Pancreas (tissue), 10 donors: ENCODE measurements at regions not wholly inside any gene's neighbourhood (a gene's known extent, or its start where the extent isn't known, plus 50 kb on each side); places are given as distances from the start of the nearest gene placed in this dataset.

ENCODE experiments used
- ATAC-seq, 4 donors: fragments of 200-7000 bp; cut with Tn5 transposase; one replicate each; pipeline versions ENCODE4 v1.8.0 to v1.9.1; 2020; ENCODE audit warnings: mild to moderate bottlenecking in 4 of 4, moderate library complexity in 4 of 4
- DNase-seq, 6 donors: peaks; one replicate each; pipeline ENCODE4 v3.0.0-alpha.2; 2020
- FAIRE-seq: peaks from 2 replicates; lab custom pipeline; 2012; peaks lifted over from hg19 to GRCh38; lab: Jason Lieb, UNC
- H3K27ac ChIP-seq, 4 donors: fragments of 200-600 bp; sonication (generic); 1 replicate in 3 of 4; 2 replicates in 1 of 4; pipeline versions ENCODE4 v1.5.0 to v1.8.0; 2020
- H3K27me3 ChIP-seq, 4 donors: fragments of 200-600 bp; one replicate each; pipeline ENCODE4 v1.8.0; 2021
- H3K36me3 ChIP-seq, 3 donors: fragments of 200-600 bp; sonication (generic) in 1 of 3; one replicate each; pipeline versions ENCODE4 v1.5.0 to v1.8.0; 2020 to 2021
- H3K4me1 ChIP-seq, 3 donors: fragments of 200-600 bp; one replicate each; pipeline ENCODE4 v1.8.0; 2021
- H3K4me3 ChIP-seq, 4 donors: fragments of 200-600 bp; sonication (generic) in 2 of 4; one replicate each; pipeline versions ENCODE4 v1.5.0 to v1.8.0; 2020 to 2021
- H3K9me3 ChIP-seq, 4 donors: fragments of 200-600 bp; one replicate each; pipeline ENCODE4 v1.8.0; 2021
- CTCF ChIP-seq, 4 donors: fragments of 200-600 bp; sonication (generic) in 3 of 4; IDR thresholded peaks; one replicate each; pipeline versions ENCODE4 v1.5.0 to v1.8.0; 2021; ENCODE audit warnings: antibody characterized with exemption in 4 of 4
- WGBS, 2 donors: extraction: QIAGEN DNeasy Blood & Tissue Kit; methylation state at CpG; one replicate each; pipeline ENCODE4 v1.1.7; 2013; 5-methylcytosine and 5-hydroxymethylcytosine counted together
- intact Hi-C, 3 donors: fragments of 100-400 bp; cut with DNase I; formaldehyde crosslinking; loops; one replicate each; pipeline versions ENCODE4 v1.11.1 to v1.14.2; 2022
- donor health status: healthy with polysubstance abuse.
- donor health status: DM: no; HTN: no; CAD: no; lungs with moderate emphysema.
- donor health status: DM: no; HTN: no; CAD: no.
- donor health status: control.
- donor health status: control.
- donor health status: Bipolar disorder and iron deficiency.
- donor health status: DM: yes; HTN: yes; CAD: no.
- donor health status: DM: no; HTN: no; CAD: no.
- donor health status: DM: no; HTN: no; CAD: no.
- donor health status: DM: yes; HTN: yes; CAD: no.

- intact Hi-C loops = no loop called here
- H3K4me3 ChIP-seq = no peak overlapping the region
- no peaks in the 10 kb centered on the region for H3K9me3 ChIP-seq
Measured at GRCh38 chr10:21296575-21297355, 228.7 kb downstream of the SKIDA1 start.

GRCh38 chr10:21293518-21294356 lies 231.7 kb downstream of the SKIDA1 start:
- Histone ChIP-seq H3K36me3 (no peaks in the 10 kb centered on the region), H3K9me3 (no peaks in the 10 kb centered on the region), H3K4me3 (no peak overlapping the region), H3K4me1 (peaks cover 0 to 5% (median 0%) of the 10 kb centered on the region in 3 donors), H3K27ac (no peak overlapping the region), H3K27me3 (peaks cover 0 to 3% (median 0%) of the 10 kb centered on the region in 4 donors)
- no peak for TF ChIP-seq CTCF (IDR thresholded peaks at IDR 0.05)
- 60% methylated on average over 9 of the region's 9 CpGs for WGBS, 2 donors
- intact Hi-C loops = no loop called here
- DNase-seq (no peak), ATAC-seq (no peak), FAIRE-seq (no peak)

More at GRCh38 chr10:21296575-21297355, 228.7 kb downstream of the SKIDA1 start:
- TF ChIP-seq CTCF (IDR thresholded peaks at IDR 0.05) = no peak
- no peak for DNase-seq
- Histone ChIP-seq H3K27me3 (no peaks in the 10 kb centered on the region), H3K4me1 (peaks cover 0 to 5% (median 0%) of the 10 kb centered on the region in 3 donors), H3K36me3 (no peaks in the 10 kb centered on the region), H3K27ac (no peak overlapping the region)
- no peak for FAIRE-seq
- ATAC-seq = no peak
- WGBS, 2 donors = 85 to 90% methylated on average over 13 of the region's 13 CpGs

- peak overlapping the region in 1 of 4 donors; percentile 12 for H3K27ac ChIP-seq
- peak; percentile 63 to 89 (median 84) for ATAC-seq
- intact Hi-C loops = no loop called here
- TF ChIP-seq CTCF (IDR thresholded peaks at IDR 0.05) = no peak
- H3K36me3 ChIP-seq = no peaks in the 10 kb centered on the region
- FAIRE-seq = no peak
- WGBS, 2 donors = 3 to 8% methylated on average over 14 of the region's 14 CpGs
- H3K4me1 ChIP-seq = peaks cover 0 to 5% (median 0%) of the 10 kb centered on the region in 3 donors
- H3K9me3 ChIP-seq = no peaks in the 10 kb centered on the region
- peak in 3 of 6 donors; percentile 16 to 51 (median 47) for DNase-seq
- H3K27me3 ChIP-seq = peaks cover 0 to 3% (median 0%) of the 10 kb centered on the region in 4 donors
- H3K4me3 ChIP-seq = no peak overlapping the region
Measured at GRCh38 chr10:21292763-21293517, 232.5 kb downstream of the SKIDA1 start.

GRCh38 chr10:21290499-21291160 lies 234.9 kb downstream of the SKIDA1 start:
- no peak for ATAC-seq
- Histone ChIP-seq H3K27me3 (peaks cover 0 to 3% (median 0%) of the 10 kb centered on the region in 4 donors), H3K4me1 (peaks cover 0 to 5% (median 0%) of the 10 kb centered on the region in 3 donors), H3K4me3 (no peak overlapping the region), H3K36me3 (no peaks in the 10 kb centered on the region), H3K27ac (no peak overlapping the region), H3K9me3 (no peaks in the 10 kb centered on the region)
- no peak for DNase-seq
- intact Hi-C loops = no loop called here
- no peak for TF ChIP-seq CTCF (IDR thresholded peaks at IDR 0.05)
- 69 to 97% methylated on average over 2 of the region's 2 CpGs for WGBS, 2 donors
- no peak for FAIRE-seq
